Hepatocyte (in vitro differentiated cells): ENCODE measurements at regions not wholly inside any gene's neighbourhood (a gene's known extent, or its start where the extent isn't known, plus 50 kb on each side); places are given as distances from the start of the nearest gene placed in this dataset.

Experiments used
- CTCF ChIP-seq: fragments of 200-600 bp; sonication (generic); IDR thresholded peaks from 2 replicates; pipeline ENCODE4 v1.5.1; 2016; ENCODE audit warnings: antibody characterized with exemption, mild to moderate bottlenecking; ENCODE audit not compliant: poor library complexity
- EZH2 ChIP-seq: fragments of 200-600 bp; sonication (generic); IDR thresholded peaks from 2 replicates; pipeline ENCODE4 v1.6.1; 2016; ENCODE audit warnings: antibody characterized with exemption, mild to moderate bottlenecking, borderline replicate concordance

- no peak for TF ChIP-seq CTCF
- no peak for TF ChIP-seq EZH2
Observed at GRCh38 chr3:23062582-23062981, 140.5 kb upstream of the UBE2E2 start.
